Esophagus muscularis mucosa (tissue), 4 donors: ENCODE measurements at regions not wholly inside any gene's neighbourhood (a gene's known extent, or its start where the extent isn't known, plus 50 kb on each side); places are given as distances from the start of the nearest gene placed in this dataset.

Source experiments
- CTCF ChIP-seq, 3 experiments: fragments of 200-600 bp in 2 of 3; fragments of 450-650 bp in 1 of 3; sonication (generic) in 2 of 3; IDR thresholded peaks; one replicate each; pipeline ENCODE4 v1.5.1; 2017 to 2019; ENCODE audit warnings: antibody characterized with exemption in 3 of 3, mild to moderate bottlenecking in 2 of 3, moderate library complexity in 1 of 3
- EP300 ChIP-seq: sonication (generic); formaldehyde crosslinking; IDR thresholded peaks from one replicate; pipeline ENCODE4 v1.6.1; 2017; ENCODE audit warnings: antibody characterized with exemption
- POLR2A ChIP-seq: fragments of 450-650 bp; IDR thresholded peaks from one replicate; pipeline ENCODE4 v1.6.1; 2017; ENCODE audit warnings: antibody characterized with exemption, moderate library complexity, mild to moderate bottlenecking, low read depth

- TF ChIP-seq POLR2A (no peak), CTCF (IDR thresholded peaks at IDR 0.05) (no peak), EP300 (no peak)
These were observed 209.6 kb upstream of the DPYD start for GRCh38 chr1:98130408-98130807.
